ENCODE measurements at regions not wholly inside any gene's neighbourhood (a gene's known extent, or its start where the extent isn't known, plus 50 kb on each side); places are given as distances from the start of the nearest gene placed in this dataset.

DNA sequence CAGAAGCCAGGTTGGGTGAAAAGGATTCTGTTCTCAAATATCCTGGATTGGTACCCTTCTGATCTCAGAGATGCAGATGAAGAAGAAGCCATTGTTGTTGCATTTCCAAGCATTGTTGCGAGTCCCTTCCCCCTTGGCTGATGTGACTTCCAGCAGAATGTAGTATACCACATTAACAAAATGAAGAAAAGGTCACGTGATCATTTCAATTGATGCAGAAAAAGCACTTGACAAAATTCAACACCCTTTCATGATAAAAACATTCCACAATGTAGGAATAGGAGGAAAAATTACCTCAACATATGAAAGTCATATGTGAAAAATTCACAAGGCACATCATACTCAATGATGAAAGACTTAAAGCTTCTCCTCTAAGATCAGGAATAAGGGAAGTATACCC is 181.9 kb upstream of the PFN2 start (continued):
- TF ChIP-seq BCL3 (IDR thresholded peaks at IDR 0.05) (no peak), CBX2 (IDR thresholded peaks at IDR 0.05; ENCODE audit: borderline replicate concordance, low read depth) (no peak)

DNA sequence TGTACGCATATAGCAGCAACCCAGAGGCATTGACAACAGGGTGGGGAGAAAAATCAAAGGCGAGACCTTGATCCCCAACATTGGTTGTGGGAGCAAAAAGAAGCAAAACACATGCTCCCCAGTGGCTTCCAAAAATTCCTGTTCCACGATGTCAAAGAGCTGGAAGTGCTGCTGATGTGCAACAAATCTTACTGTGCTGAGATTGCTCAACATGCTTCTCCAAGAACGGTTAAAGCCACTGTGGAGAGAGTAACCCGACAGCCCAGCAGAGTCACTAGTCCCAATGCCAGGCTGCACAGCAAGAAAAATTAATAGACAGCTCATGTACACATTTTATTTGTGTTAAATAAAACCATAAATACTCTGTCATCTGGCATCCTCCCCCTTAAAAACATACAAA is 179.9 kb upstream of the PFN2 start:
- DNase-seq (ENCODE audit: low read depth in 1 of 2, low spot score in 1 of 2) (no peak), ATAC-seq (no peak), FAIRE-seq (no peak)
- H3K9me3 ChIP-seq: no peaks in the 10 kb centered on the region
- H3K4me3 ChIP-seq: no peak overlapping the region
- H3K27ac ChIP-seq: no peak overlapping the region
- CTCF ChIA-PET: interaction anchor here (0.6 to 1.6 kb wide), 4 partner anchors 10 to 33 kb away, joined by 3 to 6 read pairs (median 3); no protein-coding TSS in a partner anchor
- WGBS (ENCODE audit: missing lambda C conversion rate): 56% methylated on average over 5 of the region's 5 CpGs
- TF ChIP-seq RNF2 (IDR thresholded peaks at IDR 0.05; ENCODE audit: borderline replicate concordance, low read depth) (no peak), KDM1A (IDR thresholded peaks at IDR 0.05; ENCODE audit: low read depth) (no peak), KDM5A (IDR thresholded peaks at IDR 0.05) (no peak), RFX5 (IDR thresholded peaks at IDR 0.05) (no peak), PHF8 (IDR thresholded peaks at IDR 0.05; ENCODE audit: borderline replicate concordance, low read depth) (no peak)
- H3K4me2 ChIP-seq: no peak overlapping the region
- POLR2A ChIA-PET: no interaction called here
- no peaks in the 10 kb centered on the region for H3K4me1 ChIP-seq

DNA sequence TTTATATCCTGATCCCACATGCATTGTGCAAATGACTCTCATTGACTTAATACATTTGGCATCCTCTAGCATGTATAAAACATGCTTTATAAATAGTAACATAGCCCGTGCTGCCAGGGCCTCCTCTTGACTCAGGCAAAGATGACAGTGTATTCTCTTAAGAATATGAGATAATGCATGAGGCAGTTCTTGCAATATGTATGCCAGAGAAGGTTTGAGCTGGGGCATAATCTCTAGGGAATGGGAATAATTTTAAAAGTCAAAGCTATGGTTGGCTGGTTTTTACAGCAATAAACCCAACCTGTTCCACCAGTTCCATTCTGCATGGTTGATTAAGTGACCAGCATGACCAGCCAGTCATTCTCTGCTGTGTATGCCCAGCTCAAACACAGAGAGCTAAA is 179.0 kb upstream of the PFN2 start:
- no peak for TF ChIP-seq POLR2AphosphoS2 (conservative IDR thresholded peaks at IDR 0.05; ENCODE audit: low read length)
- TF ChIP-seq HEYL (CRISPR knock-in tag; IDR thresholded peaks at IDR 0.05): no peak
- TF ChIP-seq ZNF302 (CRISPR knock-in tag; IDR thresholded peaks at IDR 0.05): no peak
- TF ChIP-seq NR3C1 (IDR thresholded peaks at IDR 0.05): no peak
- TF ChIP-seq CHD2 (IDR thresholded peaks at IDR 0.05; ENCODE audit: low read length, partially characterized antibody): no peak
- TF ChIP-seq, protein P1, sequence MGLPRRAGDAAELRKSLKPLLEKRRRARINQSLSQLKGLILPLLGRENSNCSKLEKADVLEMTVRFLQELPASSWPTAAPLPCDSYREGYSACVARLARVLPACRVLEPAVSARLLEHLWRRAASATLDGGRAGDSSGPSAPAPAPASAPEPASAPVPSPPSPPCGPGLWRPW (IDR thresholded peaks at IDR 0.05): no peak
- TF ChIP-seq RCOR1 (IDR thresholded peaks at IDR 0.05; ENCODE audit: low read depth, low read length): no peak
- TF ChIP-seq ELK1 (IDR thresholded peaks at IDR 0.05; ENCODE audit: low read depth, low read length): no peak
- TF ChIP-seq HOXB13 (CRISPR knock-in tag; IDR thresholded peaks at IDR 0.05; ENCODE audit: low read depth): no peak
- no peak for TF ChIP-seq CBX8 (IDR thresholded peaks at IDR 0.05)
- no peak for TF ChIP-seq MAZ (IDR thresholded peaks at IDR 0.05; ENCODE audit: borderline replicate concordance, low read depth, low read length)
- TF ChIP-seq CEBPB (IDR thresholded peaks at IDR 0.05): no peak
- no peak for TF ChIP-seq TP53 (CRISPR knock-in tag; IDR thresholded peaks at IDR 0.05)
- TF ChIP-seq HOXA7 (CRISPR knock-in tag; IDR thresholded peaks at IDR 0.05): no peak
- no peak for TF ChIP-seq USF2 (IDR thresholded peaks at IDR 0.05)
- TF ChIP-seq CBX2 (IDR thresholded peaks at IDR 0.05; ENCODE audit: borderline replicate concordance, low read depth): no peak
- no peak for TF ChIP-seq ZC3H11A (IDR thresholded peaks at IDR 0.05)
- no peak for TF ChIP-seq E2F6 (IDR thresholded peaks at IDR 0.05; ENCODE audit: borderline replicate concordance, low read depth)
- TF ChIP-seq HMGXB4 (CRISPR knock-in tag; IDR thresholded peaks at IDR 0.05; ENCODE audit: borderline replicate concordance): no peak
- Histone ChIP-seq H3K27ac (no peak overlapping the region), H3K4me2 (no peak overlapping the region), H3K4me1 (no peaks in the 10 kb centered on the region), H3K9me3 (no peaks in the 10 kb centered on the region), H3K4me3 (no peak overlapping the region)
- POLR2A ChIA-PET: no interaction called here
- DNase-seq (ENCODE audit: low read depth in 1 of 2, low spot score in 1 of 2): no peak
- CTCF ChIA-PET: interaction anchor here (0.5 to 1.6 kb wide), 4 partner anchors 9 to 362 kb away, joined by 3 to 6 read pairs (median 4); no protein-coding TSS in a partner anchor
- no peak for FAIRE-seq
- WGBS (ENCODE audit: missing lambda C conversion rate): 0% methylated on average over 1 of the region's 1 CpG
- ATAC-seq: no peak

All from A549 (cell line).